ENCODE measurements at regions not wholly inside any gene's neighbourhood (a gene's known extent, or its start where the extent isn't known, plus 50 kb on each side); places are given as distances from the start of the nearest gene placed in this dataset.

DNA sequence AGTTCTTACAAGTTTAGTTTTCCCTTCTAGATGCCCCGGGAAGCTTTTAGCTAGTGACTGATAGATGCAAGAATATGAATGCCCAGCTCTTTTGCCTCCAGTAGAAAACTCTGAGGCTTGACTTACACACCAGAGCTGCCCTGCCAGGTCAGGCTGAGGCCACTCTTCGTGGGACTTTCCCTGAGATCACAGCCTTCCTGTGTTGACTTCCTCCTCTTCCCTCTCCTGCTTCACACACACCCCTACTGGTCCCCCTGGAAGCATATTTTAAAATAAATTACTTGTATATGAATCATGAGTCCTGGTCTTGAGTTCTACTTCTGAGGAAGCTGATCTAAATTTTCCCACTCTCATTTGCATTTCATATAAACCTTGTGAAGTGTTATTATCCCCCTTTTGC, 413.7 kb downstream of the PDCD6IP start:
- Mint-ChIP-seq H3K9me3 (ENCODE audit: low read depth) (no peaks in the 10 kb centered on the region), H3K4me3 (ENCODE audit: low read depth) (no peak overlapping the region), H3K36me3 (ENCODE audit: insufficient read depth) (no peaks in the 10 kb centered on the region), H3K4me1 (ENCODE audit: low read depth) (peaks cover 1% of the 10 kb centered on the region), H3K27ac (no peak overlapping the region), H3K27me3 (no peaks in the 10 kb centered on the region)
- no peak for DNase-seq (ENCODE audit: low spot score, unreplicated experiment)
- TF ChIP-seq, protein P1, sequence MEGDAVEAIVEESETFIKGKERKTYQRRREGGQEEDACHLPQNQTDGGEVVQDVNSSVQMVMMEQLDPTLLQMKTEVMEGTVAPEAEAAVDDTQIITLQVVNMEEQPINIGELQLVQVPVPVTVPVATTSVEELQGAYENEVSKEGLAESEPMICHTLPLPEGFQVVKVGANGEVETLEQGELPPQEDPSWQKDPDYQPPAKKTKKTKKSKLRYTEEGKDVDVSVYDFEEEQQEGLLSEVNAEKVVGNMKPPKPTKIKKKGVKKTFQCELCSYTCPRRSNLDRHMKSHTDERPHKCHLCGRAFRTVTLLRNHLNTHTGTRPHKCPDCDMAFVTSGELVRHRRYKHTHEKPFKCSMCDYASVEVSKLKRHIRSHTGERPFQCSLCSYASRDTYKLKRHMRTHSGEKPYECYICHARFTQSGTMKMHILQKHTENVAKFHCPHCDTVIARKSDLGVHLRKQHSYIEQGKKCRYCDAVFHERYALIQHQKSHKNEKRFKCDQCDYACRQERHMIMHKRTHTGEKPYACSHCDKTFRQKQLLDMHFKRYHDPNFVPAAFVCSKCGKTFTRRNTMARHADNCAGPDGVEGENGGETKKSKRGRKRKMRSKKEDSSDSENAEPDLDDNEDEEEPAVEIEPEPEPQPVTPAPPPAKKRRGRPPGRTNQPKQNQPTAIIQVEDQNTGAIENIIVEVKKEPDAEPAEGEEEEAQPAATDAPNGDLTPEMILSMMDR (IDR thresholded peaks at IDR 0.05; ENCODE audit: unreplicated experiment) = no peak

DNA sequence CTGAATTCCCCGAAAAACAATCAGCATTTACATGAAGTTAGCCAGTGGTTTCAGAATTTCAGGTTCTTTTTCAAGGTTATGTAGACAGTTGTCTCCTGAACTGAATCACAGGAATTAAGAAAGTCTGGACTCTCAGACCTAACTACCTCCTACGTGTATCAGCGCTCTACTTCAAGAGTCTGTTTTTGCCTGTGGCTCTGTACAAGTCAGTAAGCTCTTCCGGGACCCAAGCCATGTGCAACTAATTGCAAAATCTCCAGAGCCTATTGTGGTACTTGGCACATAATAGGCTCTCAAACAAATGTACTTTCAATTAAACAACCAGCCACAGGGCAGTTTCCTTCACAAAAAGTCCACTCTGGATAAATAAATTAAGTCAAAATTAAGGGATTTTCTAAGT, 414.2 kb downstream of the PDCD6IP start:
- H3K4me1 Mint-ChIP-seq (ENCODE audit: low read depth) = peaks cover 1% of the 10 kb centered on the region
- H3K27ac Mint-ChIP-seq = no peak overlapping the region
- no peaks in the 10 kb centered on the region for H3K9me3 Mint-ChIP-seq (ENCODE audit: low read depth)
- H3K36me3 Mint-ChIP-seq (ENCODE audit: insufficient read depth) = no peaks in the 10 kb centered on the region
- DNase-seq (ENCODE audit: low spot score, unreplicated experiment) = no peak
- no peak overlapping the region for H3K4me3 Mint-ChIP-seq (ENCODE audit: low read depth)
- H3K27me3 Mint-ChIP-seq = no peaks in the 10 kb centered on the region
- TF ChIP-seq, protein P1 (IDR thresholded peaks at IDR 0.05; ENCODE audit: unreplicated experiment) = no peak

DNA sequence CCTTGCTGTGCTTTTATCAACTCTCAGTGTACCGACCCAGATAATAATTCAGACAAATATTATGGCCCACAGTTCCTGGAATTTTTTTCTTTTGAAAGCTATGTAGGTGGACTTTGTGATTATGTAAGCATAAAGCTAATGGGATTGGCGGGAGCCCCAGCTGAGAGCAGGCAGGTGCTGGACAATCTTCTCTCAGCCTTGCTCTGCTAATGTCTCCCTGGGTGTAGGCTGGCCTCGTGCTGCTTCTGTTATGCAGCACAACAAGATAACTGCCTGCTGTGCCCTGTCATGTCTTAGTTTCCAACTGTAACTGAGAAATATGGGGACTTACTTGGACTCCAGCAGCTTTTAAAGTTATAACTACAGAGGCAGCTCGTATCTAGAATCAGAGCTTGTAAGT, 415.0 kb downstream of the PDCD6IP start:
- TF ChIP-seq, protein P1 (IDR thresholded peaks at IDR 0.05; ENCODE audit: unreplicated experiment) = no peak
- no peaks in the 10 kb centered on the region for H3K27me3 Mint-ChIP-seq

DNA sequence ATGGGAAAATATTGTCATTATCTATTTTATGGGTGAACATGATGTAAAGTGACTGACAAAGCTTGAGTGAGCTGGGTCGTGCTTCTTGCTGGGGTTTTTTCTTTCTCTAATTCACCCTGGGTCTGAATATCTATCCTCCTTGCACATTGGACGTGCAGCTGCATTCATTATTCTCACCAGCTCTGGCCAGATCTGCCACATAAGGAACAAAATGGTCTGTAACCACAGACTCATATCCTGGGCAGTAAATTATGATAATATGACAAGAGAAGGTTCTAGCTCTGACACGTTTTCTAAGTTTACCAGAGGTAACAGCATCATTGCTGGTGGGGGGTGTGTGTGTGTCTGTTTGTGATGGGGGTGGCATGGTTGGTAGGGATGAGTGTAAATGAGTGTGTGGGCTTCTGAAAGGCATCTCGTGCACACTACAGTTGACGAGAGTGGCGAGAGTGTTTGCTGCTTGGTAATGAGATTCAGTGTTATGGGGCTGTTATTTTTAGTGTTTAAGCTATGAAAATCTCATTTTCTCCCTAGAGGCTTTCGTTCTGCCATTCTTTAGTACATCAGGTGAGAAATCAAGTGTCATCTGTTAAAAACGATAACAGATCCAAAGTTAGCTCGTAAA, 418.4 kb downstream of the PDCD6IP start:
- H3K27me3 Mint-ChIP-seq = no peaks in the 10 kb centered on the region
- no peaks in the 10 kb centered on the region for H3K9me3 Mint-ChIP-seq (ENCODE audit: low read depth)
- no peak overlapping the region for H3K27ac Mint-ChIP-seq
- DNase-seq (ENCODE audit: low spot score, unreplicated experiment) = no peak
- TF ChIP-seq, protein P1 (IDR thresholded peaks at IDR 0.05; ENCODE audit: unreplicated experiment) = no peak
- H3K4me1 Mint-ChIP-seq (ENCODE audit: low read depth) = peaks cover 1% of the 10 kb centered on the region
- H3K36me3 Mint-ChIP-seq (ENCODE audit: insufficient read depth) = no peaks in the 10 kb centered on the region
- H3K4me3 Mint-ChIP-seq (ENCODE audit: low read depth) = no peak overlapping the region

More for the DNA sequence above, 415.0 kb downstream of the PDCD6IP start:
- Mint-ChIP-seq H3K36me3 (ENCODE audit: insufficient read depth) (no peaks in the 10 kb centered on the region), H3K9me3 (ENCODE audit: low read depth) (no peaks in the 10 kb centered on the region), H3K4me3 (ENCODE audit: low read depth) (no peak overlapping the region), H3K4me1 (ENCODE audit: low read depth) (peaks cover 1% of the 10 kb centered on the region), H3K27ac (no peak overlapping the region)
- no peak for DNase-seq (ENCODE audit: low spot score, unreplicated experiment)

DNA sequence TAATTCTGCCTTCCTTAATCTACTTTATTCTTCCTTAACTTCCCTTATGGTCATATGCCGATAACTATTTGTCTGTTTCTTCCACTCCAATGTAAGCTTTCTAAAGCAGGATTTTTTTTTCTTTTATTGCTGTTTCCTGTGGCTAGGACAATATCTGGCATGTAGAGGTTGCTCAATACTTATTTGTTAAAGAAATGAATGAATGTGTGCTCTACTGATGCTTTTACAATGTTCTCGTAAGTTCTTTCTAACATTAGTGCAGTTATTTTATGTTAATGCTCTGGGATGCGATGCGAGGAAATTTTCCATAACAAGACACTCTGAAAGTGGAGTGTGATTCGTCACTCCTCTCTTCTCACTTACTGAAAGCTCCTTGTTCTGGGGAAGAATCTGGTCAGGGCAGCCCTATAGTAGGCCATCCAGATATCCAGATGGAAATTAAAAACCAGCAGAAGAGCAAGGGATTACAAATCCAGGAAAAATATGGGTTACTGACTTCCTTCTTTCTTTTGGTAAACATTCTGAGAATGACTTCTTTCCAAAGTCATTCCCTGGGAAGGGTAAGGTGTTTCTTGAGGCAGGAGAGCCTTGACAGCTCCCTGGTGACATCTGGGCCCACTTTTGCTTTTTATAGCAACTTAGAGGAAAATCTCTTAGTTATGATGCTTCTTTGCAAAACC, 420.4 kb downstream of the PDCD6IP start:
- Mint-ChIP-seq H3K4me3 (ENCODE audit: low read depth) (no peak overlapping the region), H3K9me3 (ENCODE audit: low read depth) (no peaks in the 10 kb centered on the region)
- TF ChIP-seq, protein P1 (IDR thresholded peaks at IDR 0.05; ENCODE audit: unreplicated experiment) = no peak

More for the DNA sequence above, 420.4 kb downstream of the PDCD6IP start:
- DNase-seq (ENCODE audit: low spot score, unreplicated experiment) = no peak
- H3K4me1 Mint-ChIP-seq (ENCODE audit: low read depth) = no peaks in the 10 kb centered on the region
- no peaks in the 10 kb centered on the region for H3K27me3 Mint-ChIP-seq
- no peaks in the 10 kb centered on the region for H3K36me3 Mint-ChIP-seq (ENCODE audit: insufficient read depth)
- no peak overlapping the region for H3K27ac Mint-ChIP-seq
